Cardiac fibroblast (primary cell): ENCODE measurements at regions not wholly inside any gene's neighbourhood (a gene's known extent, or its start where the extent isn't known, plus 50 kb on each side); places are given as distances from the start of the nearest gene placed in this dataset.

ENCODE experiments used
- DNase-seq, 2 donors: peaks; one replicate each; pipeline versions ENCODE4 v3.0.0 to v3.0.0-alpha.2; 2010; ENCODE audit warnings: low read depth in 2 of 2
- H3K4me3 ChIP-seq, 2 donors: replicated peaks in 1 of 2; 1 replicate in 1 of 2; 2 replicates in 1 of 2; pipeline ENCODE4 v1.5.1; 2011; ENCODE audit warnings: low read depth in 2 of 2, low read length in 2 of 2, mild to moderate bottlenecking in 2 of 2, moderate library complexity in 1 of 2
- CTCF ChIP-seq: IDR thresholded peaks from one replicate; pipeline ENCODE4 v1.5.1; 2011; ENCODE audit warnings: low read depth, mild to moderate bottlenecking, low read length, inconsistent platforms

- TF ChIP-seq CTCF, result no peak
- no peak overlapping the region for H3K4me3 ChIP-seq
- no peak for DNase-seq
Observed at GRCh38 chr4:83996254-83996653, 460.3 kb downstream of the GPAT3 start.

GRCh38 chr4:83993774-83994173 lies 457.9 kb downstream of the GPAT3 start:
- H3K4me3 ChIP-seq, result no peak overlapping the region
- TF ChIP-seq CTCF, result peak; percentile 20
- DNase-seq, result no peak

- TF ChIP-seq CTCF, result no peak
- DNase-seq, result no peak
- H3K4me3 ChIP-seq, result no peak overlapping the region
Observed at GRCh38 chr4:83989835-83990234, 453.9 kb downstream of the GPAT3 start.

- H3K4me3 ChIP-seq, result no peak overlapping the region
- TF ChIP-seq CTCF, result no peak
- no peak for DNase-seq
Observed at GRCh38 chr4:83981156-83981555, 445.2 kb downstream of the GPAT3 start.

- no peak overlapping the region for H3K4me3 ChIP-seq
- no peak for TF ChIP-seq CTCF
- DNase-seq, result no peak
Observed at GRCh38 chr4:83979773-83980172, 443.9 kb downstream of the GPAT3 start.

GRCh38 chr4:83974111-83974780 lies 438.3 kb downstream of the GPAT3 start:
- DNase-seq, result peak in 1 of 2 donors; percentile 31

More at GRCh38 chr4:83974111-83974780, 438.3 kb downstream of the GPAT3 start:
- TF ChIP-seq CTCF, result no peak
- no peak overlapping the region for H3K4me3 ChIP-seq
